Inflammatory macrophage treated with lipopolysaccharide for 4 hours (primary cell): ENCODE measurements at regions not wholly inside any gene's neighbourhood (a gene's known extent, or its start where the extent isn't known, plus 50 kb on each side); places are given as distances from the start of the nearest gene placed in this dataset.

Experiments used
- DNase-seq: peaks from one replicate; pipeline ENCODE4 v3.0.0-alpha.2; 2020

GRCh38 chr3:182524711-182525401, 268.4 kb upstream of the ATP11B start:
- no peak for DNase-seq

- no peak for DNase-seq
Observed at GRCh38 chr3:182525766-182526374, 267.4 kb upstream of the ATP11B start.

- no peak for DNase-seq
Observed at GRCh38 chr3:182527745-182528144, 265.6 kb upstream of the ATP11B start.

GRCh38 chr3:182530316-182530715, 263.0 kb upstream of the ATP11B start:
- DNase-seq = no peak

- no peak for DNase-seq
Observed at GRCh38 chr3:182533394-182533793, 259.9 kb upstream of the ATP11B start.

- DNase-seq = no peak
Observed at GRCh38 chr3:182544542-182544941, 248.8 kb upstream of the ATP11B start.

- no peak for DNase-seq
Observed at GRCh38 chr3:182562274-182562673, 231.0 kb upstream of the ATP11B start.

- no peak for DNase-seq
Observed at GRCh38 chr3:182565916-182566796, 227.1 kb upstream of the ATP11B start.

- no peak for DNase-seq
Observed at GRCh38 chr3:182567700-182568099, 225.6 kb upstream of the ATP11B start.

- DNase-seq = no peak
Observed at GRCh38 chr3:182568261-182568660, 225.0 kb upstream of the ATP11B start.

- no peak for DNase-seq
Observed at GRCh38 chr3:182568876-182569275, 224.4 kb upstream of the ATP11B start.

- no peak for DNase-seq
Observed at GRCh38 chr3:182570946-182571594, 222.2 kb upstream of the ATP11B start.

GRCh38 chr3:182575941-182576340, 217.4 kb upstream of the ATP11B start:
- no peak for DNase-seq

- no peak for DNase-seq
Observed at GRCh38 chr3:182583545-182583944, 209.8 kb upstream of the ATP11B start.

GRCh38 chr3:182585532-182586150, 207.7 kb upstream of the ATP11B start:
- no peak for DNase-seq

GRCh38 chr3:182592747-182593146, 200.6 kb upstream of the ATP11B start:
- DNase-seq = no peak

GRCh38 chr3:182596676-182597410, 196.5 kb upstream of the ATP11B start:
- DNase-seq = no peak

GRCh38 chr3:182597621-182598041, 195.7 kb upstream of the ATP11B start:
- no peak for DNase-seq

GRCh38 chr3:182601597-182601996, 191.7 kb upstream of the ATP11B start:
- no peak for DNase-seq

GRCh38 chr3:182603501-182603900, 189.8 kb upstream of the ATP11B start:
- no peak for DNase-seq

GRCh38 chr3:182605882-182606611, 187.3 kb upstream of the ATP11B start:
- no peak for DNase-seq
